HG03460 (cell line): ENCODE measurements at regions not wholly inside any gene's neighbourhood (a gene's known extent, or its start where the extent isn't known, plus 50 kb on each side); places are given as distances from the start of the nearest gene placed in this dataset.

ENCODE experiments used
- ATAC-seq: cut with Tn5 transposase; IDR thresholded peaks from one replicate; pipeline ENCODE4 v1.9.1; 2021; ENCODE audit not compliant: unreplicated experiment

GRCh38 chr3:40642812-40643211, 118.1 kb downstream of the ZNF621 start:
- no peak for ATAC-seq

- ATAC-seq: no peak
Measured at GRCh38 chr3:40645883-40646282, 121.1 kb downstream of the ZNF621 start.

- ATAC-seq: no peak
Measured at GRCh38 chr3:40649346-40649745, 124.6 kb downstream of the ZNF621 start.

GRCh38 chr3:40652072-40652471, 127.3 kb downstream of the ZNF621 start:
- ATAC-seq: no peak

- no peak for ATAC-seq
Measured at GRCh38 chr3:40653001-40653400, 128.2 kb downstream of the ZNF621 start.

GRCh38 chr3:40653878-40654277, 129.1 kb downstream of the ZNF621 start:
- no peak for ATAC-seq

- no peak for ATAC-seq
Measured at GRCh38 chr3:40655551-40655950, 130.8 kb downstream of the ZNF621 start.

- no peak for ATAC-seq
Measured at GRCh38 chr3:40657623-40658022, 132.9 kb downstream of the ZNF621 start.

GRCh38 chr3:40658305-40658704, 133.5 kb downstream of the ZNF621 start:
- ATAC-seq: no peak

GRCh38 chr3:40660554-40660953, 135.8 kb downstream of the ZNF621 start:
- ATAC-seq: no peak

- ATAC-seq: no peak
Measured at GRCh38 chr3:40661284-40661683, 136.5 kb downstream of the ZNF621 start.

GRCh38 chr3:40663280-40663679, 138.5 kb downstream of the ZNF621 start:
- ATAC-seq: no peak

- no peak for ATAC-seq
Measured at GRCh38 chr3:40669176-40669575, 144.4 kb downstream of the ZNF621 start.

- no peak for ATAC-seq
Measured at GRCh38 chr3:40672861-40673260, 148.1 kb downstream of the ZNF621 start.

GRCh38 chr3:40677321-40677720, 152.6 kb downstream of the ZNF621 start:
- no peak for ATAC-seq

GRCh38 chr3:40677749-40678148, 153.0 kb downstream of the ZNF621 start:
- no peak for ATAC-seq

GRCh38 chr3:40679290-40679689, 154.5 kb downstream of the ZNF621 start:
- no peak for ATAC-seq

GRCh38 chr3:40680685-40681657, 156.2 kb downstream of the ZNF621 start:
- ATAC-seq: no peak

GRCh38 chr3:40681658-40682055, 156.9 kb downstream of the ZNF621 start:
- no peak for ATAC-seq

GRCh38 chr3:40689837-40690236, 165.1 kb downstream of the ZNF621 start:
- no peak for ATAC-seq

GRCh38 chr3:40690749-40691451, 166.1 kb downstream of the ZNF621 start:
- no peak for ATAC-seq

- ATAC-seq: no peak
Measured at GRCh38 chr3:40691452-40691861, 166.7 kb downstream of the ZNF621 start.
